NCI-H1930 (cell line): ENCODE measurements at regions not wholly inside any gene's neighbourhood (a gene's known extent, or its start where the extent isn't known, plus 50 kb on each side); places are given as distances from the start of the nearest gene placed in this dataset.
"Not testable (repeated sequence)": the region's sequence is repeated elsewhere in the genome, so short reads cannot be mapped to it uniquely, and the experiment has no call there.

ENCODE experiments used
- DNase-seq, 2 experiments: peaks; one replicate each; lab custom pipeline; 2025; lab: John Stamatoyannopoulos, UW

DNA sequence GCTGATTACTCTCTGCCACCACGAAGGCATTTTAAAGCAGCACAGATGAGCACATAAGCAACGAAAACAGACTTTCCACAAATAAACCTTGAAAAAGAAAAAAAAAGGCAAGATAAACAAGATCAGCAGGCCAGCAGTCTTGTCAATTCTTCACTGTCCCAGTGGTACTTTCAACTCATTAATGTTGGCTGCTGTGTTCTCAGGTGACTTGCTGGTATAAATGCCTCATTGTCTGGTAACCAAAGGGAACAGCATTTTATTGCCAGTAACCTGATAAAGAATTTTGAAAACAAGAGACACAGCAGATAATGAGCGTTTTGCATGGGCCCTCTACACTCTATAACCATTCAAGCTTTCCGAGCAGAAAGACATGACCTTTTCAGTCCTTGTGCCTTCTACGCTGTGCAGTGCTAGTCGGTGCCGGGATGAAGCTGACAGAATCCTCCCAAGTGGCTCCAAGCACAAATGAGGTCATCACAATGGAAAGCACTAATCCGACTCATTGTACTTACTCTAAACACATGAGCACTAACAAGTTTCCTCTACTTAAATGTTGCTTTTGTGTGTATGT, 242.9 kb upstream of the FRG1 start:
- not testable (repeated sequence) for DNase-seq

DNA sequence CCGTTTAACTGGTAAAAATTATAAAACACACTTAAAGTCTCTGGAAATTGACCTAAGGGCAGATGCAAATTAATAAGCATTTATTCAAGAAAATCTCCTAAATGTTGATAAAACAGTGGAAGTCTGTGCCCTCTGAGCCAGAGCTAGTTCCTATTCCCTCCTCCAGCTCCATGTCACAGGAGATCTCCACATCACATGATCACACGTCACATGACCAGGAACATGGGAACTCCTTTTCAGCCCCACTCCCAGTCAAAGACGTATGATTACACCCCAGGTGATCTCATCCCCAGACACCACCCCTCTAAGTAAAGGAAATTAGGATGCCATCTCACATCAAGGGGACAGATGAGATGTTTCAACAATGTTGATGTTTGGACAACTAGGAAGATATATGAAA, 237.7 kb upstream of the FRG1 start:
- DNase-seq, result not testable (repeated sequence)

DNA sequence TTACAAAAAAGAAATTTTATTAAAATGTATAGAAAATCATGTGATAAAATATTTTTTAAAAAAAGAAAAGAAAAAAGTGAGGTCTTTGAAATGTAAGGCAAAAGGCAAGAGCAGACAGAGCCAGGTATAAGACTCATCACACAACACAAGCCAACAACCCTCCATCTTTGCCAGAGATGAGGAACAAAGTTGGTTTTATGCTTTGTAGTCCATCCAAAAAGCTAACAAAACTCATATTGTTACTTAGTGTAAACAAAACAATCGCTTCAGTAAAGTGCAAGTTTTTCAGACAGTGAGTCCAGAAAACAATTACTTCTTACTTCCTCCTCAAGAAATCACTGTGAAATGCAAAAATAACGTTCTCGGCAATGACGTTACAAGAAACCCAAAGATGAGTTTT, 233.9 kb upstream of the FRG1 start:
- not testable (repeated sequence) for DNase-seq

DNA sequence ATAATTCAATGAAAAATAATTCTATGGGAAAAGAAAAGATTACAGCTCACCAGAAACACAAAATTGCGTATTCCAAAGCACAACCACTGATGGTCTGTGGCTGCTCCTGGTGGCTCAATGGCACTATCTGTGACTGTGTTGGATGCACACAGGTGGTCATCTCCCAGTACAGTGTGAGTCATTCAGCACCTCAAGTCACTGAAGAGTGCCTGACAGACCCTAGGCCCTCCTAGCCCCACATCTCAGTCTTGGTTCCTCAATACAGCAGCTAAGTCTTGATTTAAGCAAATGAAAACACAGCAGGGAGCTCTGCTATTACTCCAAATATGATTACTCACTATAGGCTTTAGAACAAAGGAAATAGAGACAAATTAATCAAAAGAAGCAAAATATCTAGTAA, 233.4 kb upstream of the FRG1 start:
- DNase-seq, result not testable (repeated sequence)

DNA sequence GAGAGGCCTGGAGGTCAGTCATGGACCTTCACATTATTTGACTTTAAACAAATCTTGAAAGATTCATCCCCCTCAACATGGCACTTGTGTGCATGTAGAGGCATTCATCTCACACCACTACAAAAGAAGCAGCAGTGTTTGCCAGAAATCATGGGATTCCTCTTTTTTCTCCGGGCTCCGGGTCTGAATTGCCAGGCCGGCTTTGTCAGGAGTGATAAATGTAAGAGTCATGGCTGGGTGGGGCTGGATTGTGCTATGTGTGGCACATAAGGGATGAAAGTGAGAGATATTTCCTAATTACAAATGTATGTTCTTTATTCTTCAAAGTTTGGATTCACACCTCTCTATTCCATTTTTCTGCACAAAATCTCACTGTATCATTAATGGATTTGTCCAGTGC, 228.7 kb upstream of the FRG1 start:
- DNase-seq, result not testable (repeated sequence)

DNA sequence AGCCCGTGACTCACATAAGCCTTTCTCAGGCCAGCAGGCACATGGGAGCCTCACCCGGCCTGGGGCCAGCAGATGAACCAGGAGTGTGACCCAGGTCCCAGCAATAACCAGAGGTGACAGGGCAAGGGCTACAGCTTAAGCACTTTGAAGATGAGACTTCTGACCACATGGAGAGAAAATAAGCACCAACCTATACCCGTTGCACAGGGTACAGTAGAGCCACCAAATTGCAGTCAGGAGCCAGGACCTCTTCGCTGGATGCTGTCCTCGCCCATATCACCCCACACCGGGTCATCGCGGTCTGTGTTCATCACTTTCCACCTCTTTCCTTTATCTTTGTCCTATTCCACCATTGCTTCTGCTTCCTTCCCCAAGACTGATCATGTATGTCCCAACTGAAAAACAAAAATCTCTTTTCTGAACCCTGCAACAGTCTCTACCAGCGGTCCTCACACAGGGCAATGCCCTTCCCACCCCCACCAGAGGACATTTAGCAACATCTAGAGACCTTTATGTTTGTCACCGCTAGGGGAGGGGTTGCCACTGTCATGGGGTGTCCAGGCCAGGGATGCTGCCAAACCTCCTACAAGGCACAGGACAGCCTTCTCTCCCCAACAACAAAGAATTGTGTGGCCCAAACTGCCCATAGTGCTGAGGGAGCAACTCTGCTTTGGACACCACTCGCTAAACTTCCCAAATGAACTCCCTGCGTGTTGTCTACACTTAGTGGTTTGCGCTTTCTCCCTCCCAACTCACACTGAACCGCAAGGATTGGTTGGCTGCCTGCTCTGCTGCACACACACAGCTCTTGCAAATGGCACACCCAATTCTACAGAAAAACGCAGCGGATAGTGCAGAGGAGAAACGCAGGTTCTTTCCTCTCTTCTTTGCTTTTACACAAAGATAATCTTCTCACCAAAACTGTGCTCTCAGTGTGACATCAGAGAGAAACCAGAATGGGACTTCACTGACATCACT, 219.4 kb upstream of the FRG1 start:
- not testable (repeated sequence) for DNase-seq

DNA sequence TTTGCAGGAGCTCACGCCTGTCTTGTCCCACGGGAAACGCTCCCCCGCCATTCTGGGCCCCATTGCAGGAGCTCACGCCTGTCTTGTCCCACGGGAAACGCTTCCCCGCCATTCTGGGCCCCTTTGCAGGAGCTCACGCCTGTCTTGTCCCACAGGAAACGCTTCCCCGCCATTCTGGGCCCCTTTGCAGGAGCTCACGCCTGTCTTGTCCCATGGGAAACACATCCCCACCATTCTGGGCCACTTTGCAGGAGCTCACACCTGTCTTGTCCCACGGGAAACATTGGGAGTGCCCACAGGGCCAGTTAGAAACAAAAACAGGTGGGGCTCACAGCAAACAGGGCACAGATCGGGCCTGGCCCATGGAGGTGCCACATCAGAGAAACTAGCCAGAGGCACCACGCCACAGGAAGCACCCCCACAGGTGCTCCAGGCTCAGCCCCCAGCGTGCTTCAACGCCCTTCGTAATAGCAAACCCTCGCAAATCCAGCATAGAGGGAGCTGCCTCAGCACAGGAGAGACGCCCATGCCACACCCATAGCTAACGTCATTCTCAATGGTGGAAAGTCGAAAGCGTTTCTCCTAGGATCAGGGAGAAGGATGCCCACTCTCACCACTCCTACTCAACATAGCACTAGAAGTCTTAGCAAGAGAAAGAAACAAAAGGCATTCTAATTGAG, 218.2 kb upstream of the FRG1 start:
- peak; percentile 92 to 93 for DNase-seq

DNA sequence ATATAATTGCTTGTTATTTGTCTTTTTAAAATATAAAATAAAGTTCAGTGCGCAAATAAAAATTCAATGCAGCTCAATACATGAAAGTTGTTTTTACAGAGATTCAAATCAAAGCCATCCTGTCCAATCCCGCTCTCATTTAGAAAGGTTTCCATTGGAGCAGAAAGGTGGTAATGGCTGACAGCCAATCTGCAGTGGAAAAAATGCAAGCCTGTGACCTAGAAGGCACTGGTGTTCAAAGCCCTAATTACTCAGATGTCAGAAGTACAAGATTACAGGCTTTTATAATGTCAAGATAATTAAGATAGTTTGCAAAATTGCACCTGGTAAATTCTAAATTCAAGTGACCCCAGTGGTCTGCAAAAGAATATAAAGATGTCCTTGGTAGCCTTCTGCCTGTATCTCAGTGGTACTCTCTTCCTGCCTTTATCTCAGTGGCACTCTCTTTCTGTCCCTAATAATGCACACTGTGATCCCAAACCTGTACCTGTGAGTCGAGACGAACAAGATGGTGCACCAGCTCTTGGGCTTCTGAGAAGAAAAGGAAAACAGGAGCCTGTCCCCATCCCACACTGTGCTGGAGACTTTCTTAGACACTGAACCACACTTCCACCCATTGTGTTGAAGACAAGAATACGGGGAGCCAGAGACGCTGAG, 212.6 kb upstream of the FRG1 start:
- not testable (repeated sequence) for DNase-seq

DNA sequence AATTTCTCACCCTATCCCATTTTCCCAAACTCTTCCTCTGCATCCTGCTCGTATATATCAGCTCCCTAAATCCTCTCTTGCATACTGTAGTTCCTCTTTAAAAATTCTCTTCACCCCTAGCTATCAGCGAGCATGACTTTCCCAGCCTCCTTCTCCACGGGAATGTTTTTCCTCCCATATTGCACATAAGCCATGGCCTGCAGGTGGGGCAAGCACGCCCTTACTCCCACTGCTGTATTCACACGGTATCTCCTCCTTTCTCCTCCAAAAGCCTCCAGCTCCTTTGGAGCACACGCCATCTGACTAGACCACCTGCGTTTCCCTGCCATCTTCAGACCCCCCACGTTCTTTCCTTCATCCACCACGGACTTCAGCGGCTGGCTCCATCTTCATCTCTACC, 208.7 kb upstream of the FRG1 start:
- DNase-seq, result not testable (repeated sequence)

DNA sequence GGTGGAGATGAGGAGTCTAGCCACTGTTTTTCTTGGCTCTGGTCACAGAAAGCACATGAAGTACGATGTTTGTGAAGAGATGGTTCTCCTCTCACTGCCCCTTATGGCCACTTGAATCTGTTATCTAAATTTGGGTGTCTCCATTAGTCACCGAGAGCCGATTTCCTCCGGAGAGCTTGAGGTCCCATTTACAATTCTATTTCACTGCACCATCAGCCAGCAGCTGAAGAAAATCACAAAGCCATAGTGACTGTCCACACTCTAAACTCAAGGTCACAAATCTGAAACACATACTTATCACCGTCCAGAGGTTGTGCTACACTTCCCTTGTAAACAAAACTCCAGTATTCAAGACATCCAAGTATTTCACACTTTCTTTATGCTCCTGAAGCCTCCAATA, 207.2 kb upstream of the FRG1 start:
- not testable (repeated sequence) for DNase-seq

DNA sequence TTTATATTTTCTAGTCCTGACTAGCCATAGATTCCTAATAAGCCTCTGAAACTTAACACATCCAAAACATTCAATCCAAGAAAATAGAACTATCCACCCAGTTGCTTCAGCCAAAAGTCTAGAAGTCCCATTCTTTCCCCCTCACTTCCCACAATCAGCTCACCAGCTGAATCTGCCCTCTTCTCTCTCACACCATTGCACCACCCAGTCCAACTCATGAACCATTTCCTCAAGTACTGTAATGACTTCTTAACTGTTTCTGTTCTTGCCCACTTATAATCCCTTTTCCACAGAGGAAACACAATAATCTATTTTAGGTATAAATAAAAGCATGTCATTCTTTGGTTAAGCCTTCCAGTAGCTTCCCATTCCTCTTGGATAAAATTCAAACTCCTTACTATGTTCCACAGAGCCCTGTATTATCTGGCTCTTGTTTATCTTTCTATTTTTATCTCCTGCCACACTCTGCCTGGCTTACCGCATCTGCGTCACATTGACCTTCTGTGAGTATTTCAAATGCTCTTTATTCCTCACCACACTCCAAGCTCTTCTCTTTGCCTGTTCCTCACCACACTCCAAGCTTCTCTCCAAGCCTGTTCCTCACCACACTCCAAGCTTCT, 205.9 kb upstream of the FRG1 start:
- DNase-seq, result not testable (repeated sequence)

DNA sequence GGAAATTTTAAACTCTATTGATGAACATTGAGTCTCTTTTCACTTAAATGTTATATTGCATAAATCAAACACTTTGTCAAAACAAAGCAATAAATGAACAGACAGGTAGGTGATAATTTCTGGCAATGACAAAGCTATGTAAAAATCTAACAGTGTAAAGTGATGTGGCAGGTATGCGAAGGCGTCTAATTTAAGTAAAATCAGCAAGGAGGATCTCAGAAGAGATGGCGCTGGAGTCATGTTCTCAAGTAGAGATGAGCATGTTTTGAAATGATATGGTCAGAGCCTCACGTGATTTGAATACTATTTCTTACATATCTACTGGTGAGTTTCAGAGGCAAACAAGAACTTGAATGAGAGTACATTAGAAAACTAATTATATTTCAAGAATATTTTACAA, 204.0 kb upstream of the FRG1 start:
- not testable (repeated sequence) for DNase-seq

DNA sequence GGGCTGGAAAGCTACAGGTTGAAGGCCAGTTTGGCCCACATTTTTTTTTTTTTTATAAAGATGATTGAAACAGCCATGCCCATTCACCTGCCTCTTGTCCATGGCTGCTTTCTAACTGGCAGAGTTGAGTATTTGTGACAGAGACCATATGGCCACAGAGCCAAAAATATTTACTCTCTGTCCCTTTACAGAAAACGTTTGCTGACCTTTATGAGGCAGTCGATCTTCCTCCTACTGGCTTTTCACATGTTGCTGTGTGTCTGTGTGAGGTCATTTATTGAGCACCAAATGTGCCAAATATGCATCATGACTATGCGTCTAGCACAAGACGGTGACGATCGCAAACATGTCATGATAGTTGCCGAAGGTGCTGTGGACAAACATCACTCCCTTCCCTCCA, 200.6 kb upstream of the FRG1 start:
- DNase-seq, result not testable (repeated sequence)

DNA sequence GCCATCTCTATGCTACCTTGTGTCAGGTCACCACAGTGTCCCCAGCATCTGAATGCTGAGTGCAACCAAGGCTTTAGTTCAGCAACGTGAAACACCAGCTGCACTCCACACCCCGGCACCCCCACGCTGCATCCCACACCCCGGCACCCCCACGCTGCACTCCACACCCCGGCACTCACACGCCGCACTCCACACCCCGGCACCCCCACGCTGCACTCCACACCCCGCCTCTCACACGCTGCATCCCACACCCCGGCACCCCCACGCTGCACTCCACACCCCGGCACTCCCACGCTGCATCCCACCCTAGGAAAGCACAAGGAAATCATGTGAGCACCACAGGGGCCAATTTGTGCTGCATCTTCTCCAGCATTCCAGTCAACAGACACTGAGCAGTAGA, 199.8 kb upstream of the FRG1 start:
- DNase-seq, result no peak

DNA sequence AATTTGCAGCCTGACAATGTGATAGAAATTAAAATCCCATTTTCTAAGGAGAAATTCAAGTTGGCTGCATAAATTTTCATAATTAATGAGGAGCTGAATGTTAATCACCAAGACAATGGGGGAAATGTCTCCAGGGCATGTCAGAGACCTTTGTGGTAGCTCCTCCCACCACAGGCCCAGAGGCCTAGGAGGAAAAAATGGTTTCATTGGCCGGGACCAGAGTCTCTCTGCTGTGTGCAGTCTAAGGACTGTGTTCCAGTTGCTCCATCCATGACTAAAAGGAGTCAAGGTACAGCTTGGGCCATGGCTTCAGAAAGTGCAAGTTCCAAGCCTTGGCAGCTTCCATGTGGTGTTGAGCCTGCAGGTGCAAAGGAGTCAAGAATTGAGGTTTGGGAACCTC, 187.6 kb upstream of the FRG1 start:
- not testable (repeated sequence) for DNase-seq

DNA sequence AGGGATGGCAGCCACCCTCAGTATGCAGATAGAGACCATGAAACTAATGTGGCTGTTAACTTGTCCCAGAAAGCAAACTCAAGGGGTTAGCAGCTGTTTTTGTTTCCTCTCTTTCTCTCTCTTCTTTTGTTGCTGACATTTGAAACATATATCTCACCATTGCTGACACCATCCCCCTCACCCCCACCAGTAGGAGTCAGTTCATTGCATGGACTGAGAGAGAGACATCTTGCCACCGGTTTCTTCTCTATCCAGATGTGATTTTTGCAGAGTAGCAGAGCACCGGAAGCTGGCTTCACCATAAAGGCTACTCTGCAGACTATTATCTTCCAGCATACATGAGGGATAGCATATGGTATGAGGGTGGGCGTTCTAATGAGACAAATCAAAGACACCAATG, 177.1 kb upstream of the FRG1 start:
- no peak for DNase-seq

DNA sequence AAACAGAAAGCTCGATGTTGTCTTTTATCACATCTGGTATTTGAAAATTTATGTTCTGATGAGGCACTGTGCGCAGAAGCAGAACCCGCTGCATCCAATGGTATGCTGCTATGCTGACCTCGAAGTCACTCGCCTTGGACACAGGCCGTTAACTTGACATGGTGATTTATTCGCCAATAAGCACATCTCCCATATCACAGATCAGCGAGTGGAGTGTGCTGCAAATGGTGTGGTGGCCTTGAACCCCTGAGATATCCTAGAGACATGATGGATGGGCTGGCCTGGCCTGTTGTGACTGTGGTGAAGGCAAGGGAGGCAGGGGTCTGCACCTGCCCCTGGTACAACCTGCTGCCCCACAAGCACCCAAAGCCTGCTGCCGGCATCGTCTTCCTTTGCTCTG, 175.4 kb upstream of the FRG1 start:
- no peak for DNase-seq

DNA sequence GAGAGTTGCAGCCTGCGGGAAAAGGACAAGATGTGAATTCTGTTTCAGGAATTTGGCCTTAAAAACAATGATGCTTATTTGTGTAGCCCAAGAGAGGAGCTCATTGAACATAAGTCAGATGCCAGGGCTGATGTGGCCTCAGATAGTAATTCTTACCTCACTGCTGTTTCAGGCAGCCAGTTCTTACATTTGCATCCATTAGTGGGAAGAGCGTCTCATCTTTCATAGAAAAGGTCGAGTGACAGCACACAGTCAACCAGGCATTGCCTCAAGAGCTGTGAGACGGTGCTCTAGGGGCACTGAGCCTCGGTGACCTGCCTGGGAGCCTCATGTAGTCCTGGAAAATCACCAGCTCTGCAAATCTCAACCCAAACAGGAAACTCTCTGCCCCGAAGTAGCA, 174.9 kb upstream of the FRG1 start:
- DNase-seq, result no peak

DNA sequence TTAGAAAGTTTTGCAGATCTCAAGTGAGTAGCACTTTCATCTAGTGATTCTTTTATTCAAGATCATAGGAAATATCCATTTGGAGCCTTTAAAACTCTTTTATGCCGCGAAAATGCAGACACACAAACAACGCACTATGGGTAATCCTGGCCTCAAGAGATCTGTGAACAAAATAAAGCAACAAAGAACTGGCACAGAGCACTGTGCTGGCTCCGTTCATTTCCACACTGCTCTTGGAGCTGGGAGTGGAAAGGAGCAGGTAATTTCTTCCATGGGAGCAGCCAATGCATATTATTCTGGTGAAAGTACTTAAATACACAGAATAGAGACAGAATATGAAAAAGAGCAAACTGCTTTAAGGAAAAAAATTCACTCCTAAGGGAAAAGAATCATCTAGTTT, 172.7 kb upstream of the FRG1 start:
- DNase-seq, result no peak

DNA sequence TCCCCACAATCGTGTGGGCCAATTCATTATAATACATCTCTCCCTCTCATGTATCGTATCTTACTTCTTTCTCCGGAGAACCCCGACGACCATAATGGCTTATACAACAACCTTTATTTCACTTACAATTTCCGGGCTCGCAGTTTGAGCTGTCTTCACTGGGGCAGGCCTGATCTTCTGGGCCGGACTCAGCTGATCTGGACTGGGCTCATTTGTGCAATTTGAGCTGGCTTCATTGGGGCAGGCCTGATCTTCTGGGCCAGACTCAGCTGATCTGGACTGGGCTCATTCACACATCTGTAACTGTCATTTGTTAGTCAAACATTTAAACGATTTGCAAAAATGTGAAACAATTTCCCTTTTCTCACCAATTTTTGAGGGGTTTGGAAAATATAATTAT, 171.5 kb upstream of the FRG1 start:
- no peak for DNase-seq

DNA sequence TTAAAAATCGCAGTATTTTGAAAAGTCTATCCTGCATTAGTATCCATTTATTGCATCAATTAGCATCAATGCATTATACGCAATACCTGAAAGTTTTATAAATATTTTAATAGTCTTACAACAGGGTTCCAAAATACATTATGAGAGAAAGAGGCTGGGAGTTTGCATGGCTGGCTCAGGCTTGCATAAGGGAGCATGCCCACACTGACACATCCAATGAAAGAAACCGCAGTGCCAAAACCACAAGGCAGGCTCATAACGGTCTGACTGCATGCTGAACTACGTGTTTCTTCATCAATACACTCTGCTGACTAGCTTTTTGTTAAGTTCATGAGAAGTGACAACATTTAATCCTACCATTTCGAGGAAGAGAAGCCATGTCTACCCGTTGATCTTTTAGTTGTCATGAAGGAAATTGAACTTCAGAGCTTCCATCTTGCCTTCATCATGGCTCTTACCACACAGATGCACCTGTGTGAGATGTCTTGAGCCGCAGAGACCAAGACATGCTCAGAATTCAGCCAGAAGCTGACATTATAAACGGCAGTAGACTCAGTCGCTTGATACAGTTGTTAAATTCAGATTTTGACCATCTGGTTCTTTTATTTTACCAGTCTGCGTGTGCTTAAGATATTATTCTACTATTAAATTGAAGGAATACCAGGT, 168.8 kb upstream of the FRG1 start:
- no peak for DNase-seq
